ENCODE measurements at regions not wholly inside any gene's neighbourhood (a gene's known extent, or its start where the extent isn't known, plus 50 kb on each side); places are given as distances from the start of the nearest gene placed in this dataset. TPM values are rescaled to one million over a fixed set of nuclear protein-coding genes. Genes with fewer than 3 reads are reported as not detected.

GRCh38 chr18:37617623-37618022 lies 52.0 kb upstream of the CELF4 start:
- Histone ChIP-seq H3K27ac (no peak overlapping the region), H3K27me3 (ENCODE audit: low read depth) (no peaks in the 10 kb centered on the region), H3K4me3 (no peak overlapping the region), H3K36me3 (no peaks in the 10 kb centered on the region), H3K9me3 (no peaks in the 10 kb centered on the region), H3K4me1 (no peaks in the 10 kb centered on the region)
- intact Hi-C loops (cut with DNase I), result no loop called here
- ATAC-seq (no peak), DNase-seq (no peak)
- no peak for TF ChIP-seq CTCF (IDR thresholded peaks at IDR 0.05)

Small RNA genes lying in the stretch of these regions (microRNA-seq; reads per million reads assigned to microRNA genes)
- not detected for gene MIR4318 (ENCODE audit: borderline number of aligned reads)
- gene MIR5583-1 (ENCODE audit: borderline number of aligned reads), result not detected
- not detected for gene MIR5583-2 (ENCODE audit: borderline number of aligned reads)
- gene MIR924 (ENCODE audit: borderline number of aligned reads), result not detected
